SJCRH30 (cell line): ENCODE measurements at regions not wholly inside any gene's neighbourhood (a gene's known extent, or its start where the extent isn't known, plus 50 kb on each side); places are given as distances from the start of the nearest gene placed in this dataset.

ENCODE experiments used
- DNase-seq, 2 experiments: peaks; one replicate each; pipeline ENCODE4 v3.0.0-alpha.2; 2015 to 2020
- H3K27ac ChIP-seq: fragments of 250-450 bp; sonication (Bioruptor Pico); 2 replicates; pipeline ENCODE4 v1.5.1; 2020; ENCODE audit warnings: mild to moderate bottlenecking, moderate library complexity
- H3K27me3 ChIP-seq: fragments of 250-450 bp; sonication (Bioruptor Pico); 2 replicates; pipeline ENCODE4 v1.5.1; 2020; ENCODE audit warnings: mild to moderate bottlenecking, moderate library complexity
- H3K36me3 ChIP-seq: fragments of 250-450 bp; sonication (Bioruptor Pico); 2 replicates; pipeline ENCODE4 v1.5.1; 2020; ENCODE audit warnings: mild to moderate bottlenecking, moderate library complexity
- H3K4me1 ChIP-seq: fragments of 250-450 bp; sonication (Bioruptor Pico); 2 replicates; pipeline ENCODE4 v1.5.1; 2020; ENCODE audit warnings: mild to moderate bottlenecking, moderate library complexity
- H3K4me3 ChIP-seq: fragments of 250-450 bp; sonication (Bioruptor Pico); 2 replicates; pipeline ENCODE4 v1.5.1; 2020; ENCODE audit warnings: mild to moderate bottlenecking, moderate library complexity
- H3K9me3 ChIP-seq: fragments of 250-450 bp; sonication (Bioruptor Pico); replicated peaks from 2 replicates; pipeline ENCODE4 v1.5.1; 2020; ENCODE audit warnings: mild to moderate bottlenecking, moderate library complexity

DNA sequence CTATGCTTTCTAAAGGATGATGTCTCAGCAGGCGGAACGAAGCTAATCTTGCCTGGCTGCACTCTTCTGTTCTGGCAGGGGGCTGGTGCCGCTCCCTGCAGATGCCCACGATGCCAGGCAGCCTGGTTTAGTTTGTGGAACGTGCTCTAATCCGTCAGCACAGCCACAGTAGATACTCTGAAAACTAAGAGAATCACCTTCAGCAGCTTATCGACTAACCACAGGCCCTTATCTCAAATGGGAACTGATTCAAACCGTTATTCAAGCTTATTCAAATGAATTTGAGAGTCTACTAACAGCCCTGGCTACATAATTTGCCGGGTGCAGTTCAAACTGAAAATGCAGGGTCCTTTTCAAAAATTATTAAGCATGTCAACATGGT, 246.6 kb upstream of the ANKRD55 start:
- DNase-seq: no peak
- no peak overlapping the region for H3K4me3 ChIP-seq
- H3K27ac ChIP-seq: no peak overlapping the region

DNA sequence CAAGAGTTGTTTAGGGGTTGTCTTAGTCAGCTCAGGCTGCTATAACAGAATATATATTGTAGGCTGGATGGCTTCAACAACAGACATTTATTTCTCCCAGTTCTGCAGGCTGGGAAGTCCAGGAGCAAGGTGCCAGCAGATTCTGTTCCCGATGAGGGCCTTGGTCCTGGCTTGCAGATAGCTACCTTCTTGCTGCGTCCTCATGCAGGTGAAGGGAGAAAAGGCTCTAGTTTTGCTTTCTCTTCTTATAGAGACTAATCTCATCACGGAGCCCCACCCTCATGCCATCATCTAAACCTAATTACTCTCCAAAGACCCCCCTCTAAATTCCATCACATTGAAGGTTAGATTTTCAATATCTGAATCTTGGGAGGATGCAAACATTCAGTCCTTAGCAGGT, 246.0 kb upstream of the ANKRD55 start:
- Histone ChIP-seq H3K4me3 (no peak overlapping the region), H3K27me3 (no peaks in the 10 kb centered on the region), H3K9me3 (no peaks in the 10 kb centered on the region), H3K27ac (no peak overlapping the region), H3K36me3 (no peaks in the 10 kb centered on the region), H3K4me1 (0 out of 2 replicates have a peak, but pooled peaks cover 3% of the 10 kb centered on the region)
- no peak for DNase-seq

More for the DNA sequence above, 246.6 kb upstream of the ANKRD55 start:
- Histone ChIP-seq H3K36me3 (no peaks in the 10 kb centered on the region), H3K27me3 (no peaks in the 10 kb centered on the region), H3K4me1 (0 out of 2 replicates have a peak, but pooled peaks cover 3% of the 10 kb centered on the region), H3K9me3 (no peaks in the 10 kb centered on the region)

DNA sequence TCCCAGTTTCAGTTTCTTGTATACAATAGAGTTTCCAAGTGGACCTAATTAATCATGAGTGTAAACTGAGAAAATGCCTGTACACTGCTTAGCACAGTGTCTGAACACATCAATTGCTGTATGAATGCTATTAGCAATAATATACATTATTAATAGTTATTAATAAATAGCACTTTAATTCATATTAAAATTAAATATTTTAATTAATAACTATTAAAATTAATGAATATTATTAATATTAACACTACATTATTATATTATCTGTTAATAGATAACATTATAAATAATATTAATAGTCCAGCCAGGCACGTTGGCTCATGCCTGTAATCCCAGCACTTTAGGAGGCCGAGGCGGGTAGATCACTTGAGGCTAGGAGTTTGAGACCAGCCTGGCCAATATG, 244.9 kb upstream of the ANKRD55 start:
- no peak for DNase-seq
- H3K36me3 ChIP-seq: no peaks in the 10 kb centered on the region
- no peaks in the 10 kb centered on the region for H3K27me3 ChIP-seq
- H3K27ac ChIP-seq: no peak overlapping the region
- 0 out of 2 replicates have a peak, but pooled peaks cover 3% of the 10 kb centered on the region for H3K4me1 ChIP-seq
- no peaks in the 10 kb centered on the region for H3K9me3 ChIP-seq
- H3K4me3 ChIP-seq: no peak overlapping the region

DNA sequence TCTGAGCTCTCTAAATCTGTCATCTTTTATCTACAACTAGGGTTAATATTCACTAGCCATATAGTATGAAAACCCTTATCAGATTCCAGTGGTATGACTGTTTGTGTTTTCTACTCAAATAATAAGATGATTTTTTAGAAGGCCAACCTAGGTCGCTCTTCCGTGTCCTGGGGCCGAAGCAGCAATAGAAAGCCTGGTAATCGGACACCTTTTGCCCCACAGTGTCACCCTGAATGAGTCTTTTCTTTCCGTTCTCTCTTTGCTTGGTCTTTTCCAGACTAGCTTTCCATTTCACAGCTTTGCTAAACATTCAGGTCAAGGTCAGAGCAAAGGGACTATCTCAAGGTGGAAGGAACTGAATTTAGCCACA, 243.3 kb upstream of the ANKRD55 start:
- Histone ChIP-seq H3K4me1 (0 out of 2 replicates have a peak, but pooled peaks cover 3% of the 10 kb centered on the region), H3K36me3 (no peaks in the 10 kb centered on the region), H3K27me3 (no peaks in the 10 kb centered on the region), H3K27ac (no peak overlapping the region), H3K4me3 (no peak overlapping the region), H3K9me3 (no peaks in the 10 kb centered on the region)
- no peak for DNase-seq

DNA sequence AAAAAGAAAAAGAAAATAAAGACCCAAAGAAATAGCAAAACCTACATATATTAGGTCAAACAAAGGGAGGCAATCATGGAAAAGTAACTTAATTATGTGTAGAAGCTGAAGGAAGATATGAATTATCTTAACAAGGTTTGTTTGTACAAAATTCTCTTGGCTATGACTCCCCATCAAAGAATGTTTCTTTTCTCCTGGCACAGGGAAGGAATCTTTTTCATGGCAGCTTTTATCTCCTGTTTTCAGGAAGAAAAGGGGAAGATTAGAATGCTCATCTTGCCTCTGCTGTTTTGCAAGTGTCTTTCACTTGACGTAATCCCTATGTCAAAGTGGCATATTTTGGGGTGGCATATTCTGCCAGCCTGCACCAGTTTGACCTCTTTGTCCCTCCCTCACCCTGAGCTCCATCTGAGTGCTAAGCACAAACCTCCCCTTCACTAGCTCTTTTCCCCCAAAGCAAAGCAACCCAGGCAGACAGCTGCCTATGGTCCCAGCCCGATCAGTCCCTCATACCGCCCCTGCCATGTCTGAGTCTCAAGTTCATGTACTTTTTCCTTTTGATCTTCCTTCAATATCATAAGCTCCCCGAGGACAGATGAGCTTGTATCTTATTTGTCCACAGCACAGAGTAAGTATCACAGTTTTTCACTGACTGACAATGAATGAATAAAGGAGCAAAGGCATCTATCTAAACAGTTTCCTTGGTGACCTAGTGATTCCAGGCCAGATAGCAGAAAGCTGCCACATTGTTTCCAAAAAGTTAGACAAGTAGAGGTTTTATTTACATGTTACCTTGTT, 242.8 kb upstream of the ANKRD55 start:
- no peaks in the 10 kb centered on the region for H3K27me3 ChIP-seq
- H3K27ac ChIP-seq: no peak overlapping the region
- no peak for DNase-seq
- H3K4me1 ChIP-seq: 0 out of 2 replicates have a peak, but pooled peaks cover 3% of the 10 kb centered on the region
- no peak overlapping the region for H3K4me3 ChIP-seq
- no peaks in the 10 kb centered on the region for H3K36me3 ChIP-seq
- no peaks in the 10 kb centered on the region for H3K9me3 ChIP-seq

DNA sequence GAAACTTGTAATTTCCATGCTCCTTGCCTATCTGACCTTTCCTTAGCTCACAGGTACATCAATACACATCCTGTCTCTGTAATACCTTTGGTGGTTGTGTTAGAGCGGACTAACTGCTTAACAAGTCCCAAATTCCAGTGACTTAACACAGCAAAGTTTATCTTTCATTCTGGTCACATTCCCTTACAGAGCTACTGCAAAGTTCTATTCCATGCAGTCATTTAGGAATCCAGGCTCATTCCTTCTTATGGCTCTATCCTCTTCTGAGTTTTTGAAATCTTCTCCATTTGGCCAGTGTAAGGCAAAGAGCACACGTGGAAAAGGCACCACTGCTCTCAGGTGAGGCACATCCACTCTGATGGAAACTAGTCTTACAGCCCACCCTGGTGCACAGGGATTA, 238.6 kb upstream of the ANKRD55 start:
- Histone ChIP-seq H3K4me3 (no peak overlapping the region), H3K27me3 (no peaks in the 10 kb centered on the region), H3K9me3 (no peaks in the 10 kb centered on the region), H3K4me1 (no peaks in the 10 kb centered on the region), H3K36me3 (no peaks in the 10 kb centered on the region), H3K27ac (no peak overlapping the region)
- no peak for DNase-seq

DNA sequence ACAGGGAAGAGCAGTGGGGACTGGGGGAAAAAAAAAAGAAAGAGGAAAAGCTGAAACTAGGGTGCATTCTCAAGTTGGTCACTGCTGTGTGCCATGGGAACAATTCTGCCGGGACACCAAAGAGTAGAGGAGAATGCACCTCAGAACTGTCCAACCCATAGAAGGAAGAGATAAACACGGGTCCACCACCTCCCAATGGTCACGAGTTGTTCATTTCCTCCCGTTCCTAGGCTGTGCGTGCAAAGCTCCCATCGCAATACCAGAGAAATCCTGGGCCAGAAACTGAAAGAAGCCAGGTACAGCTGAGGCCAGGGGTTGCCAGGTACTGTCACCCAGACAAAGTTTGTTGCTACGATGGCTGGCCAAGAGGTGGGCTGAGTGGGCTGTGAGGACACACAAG, 236.9 kb upstream of the ANKRD55 start:
- no peak overlapping the region for H3K27ac ChIP-seq
- no peaks in the 10 kb centered on the region for H3K36me3 ChIP-seq
- DNase-seq: no peak
- no peaks in the 10 kb centered on the region for H3K27me3 ChIP-seq
- no peaks in the 10 kb centered on the region for H3K4me1 ChIP-seq
- H3K9me3 ChIP-seq: no peaks in the 10 kb centered on the region
- H3K4me3 ChIP-seq: no peak overlapping the region

DNA sequence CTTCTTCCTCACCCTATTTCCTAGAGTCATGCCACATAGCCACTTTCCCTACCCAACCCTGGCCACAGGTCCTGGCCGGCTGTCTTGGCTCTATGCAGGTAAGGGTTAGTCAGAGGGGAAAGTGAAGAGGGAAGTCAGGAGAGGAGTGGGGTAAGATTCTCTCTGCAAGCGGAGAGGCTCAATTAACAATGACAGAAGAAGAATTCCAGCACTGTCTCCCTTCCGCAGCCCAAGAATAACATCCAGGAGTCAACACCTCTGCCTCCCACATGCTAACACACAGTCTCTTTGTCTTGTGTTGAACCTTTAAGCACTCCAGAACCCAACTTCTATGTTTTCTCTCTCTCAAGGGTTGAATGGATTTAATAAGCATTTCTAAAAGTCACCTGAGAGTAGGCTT, 235.1 kb upstream of the ANKRD55 start:
- H3K27me3 ChIP-seq: no peaks in the 10 kb centered on the region
- no peak overlapping the region for H3K27ac ChIP-seq
- no peak overlapping the region for H3K4me3 ChIP-seq
- no peaks in the 10 kb centered on the region for H3K36me3 ChIP-seq
- H3K9me3 ChIP-seq: no peaks in the 10 kb centered on the region
- H3K4me1 ChIP-seq: no peaks in the 10 kb centered on the region
- no peak for DNase-seq

DNA sequence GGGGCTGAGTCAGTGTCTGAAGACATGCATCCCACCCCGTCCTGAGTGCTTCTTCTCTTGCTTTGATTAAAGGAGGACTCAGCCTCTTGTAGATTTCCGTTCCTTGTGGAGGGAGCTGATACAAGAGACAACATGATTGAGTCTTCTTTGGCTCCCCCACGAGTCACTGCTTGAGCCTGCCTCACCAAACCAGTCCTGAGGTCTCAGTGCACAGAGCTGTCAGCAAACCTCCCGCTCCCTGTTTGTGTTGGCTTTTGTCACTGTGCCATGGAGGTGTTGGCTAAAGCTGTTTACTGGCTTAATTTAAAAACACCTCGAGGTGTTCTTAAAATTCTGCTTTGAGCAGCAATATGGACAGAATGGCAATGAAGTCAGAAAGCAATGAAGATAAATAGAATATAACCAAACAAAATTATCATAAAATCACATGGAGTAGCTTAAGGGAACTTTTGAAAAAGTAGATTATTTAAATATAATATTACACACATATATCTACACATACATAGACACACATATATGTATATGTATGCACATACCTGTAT, 234.1 kb upstream of the ANKRD55 start:
- no peaks in the 10 kb centered on the region for H3K4me1 ChIP-seq
- H3K27me3 ChIP-seq: no peaks in the 10 kb centered on the region
- H3K36me3 ChIP-seq: no peaks in the 10 kb centered on the region
- H3K27ac ChIP-seq: no peak overlapping the region
- H3K9me3 ChIP-seq: no peaks in the 10 kb centered on the region
- DNase-seq: no peak
- no peak overlapping the region for H3K4me3 ChIP-seq

DNA sequence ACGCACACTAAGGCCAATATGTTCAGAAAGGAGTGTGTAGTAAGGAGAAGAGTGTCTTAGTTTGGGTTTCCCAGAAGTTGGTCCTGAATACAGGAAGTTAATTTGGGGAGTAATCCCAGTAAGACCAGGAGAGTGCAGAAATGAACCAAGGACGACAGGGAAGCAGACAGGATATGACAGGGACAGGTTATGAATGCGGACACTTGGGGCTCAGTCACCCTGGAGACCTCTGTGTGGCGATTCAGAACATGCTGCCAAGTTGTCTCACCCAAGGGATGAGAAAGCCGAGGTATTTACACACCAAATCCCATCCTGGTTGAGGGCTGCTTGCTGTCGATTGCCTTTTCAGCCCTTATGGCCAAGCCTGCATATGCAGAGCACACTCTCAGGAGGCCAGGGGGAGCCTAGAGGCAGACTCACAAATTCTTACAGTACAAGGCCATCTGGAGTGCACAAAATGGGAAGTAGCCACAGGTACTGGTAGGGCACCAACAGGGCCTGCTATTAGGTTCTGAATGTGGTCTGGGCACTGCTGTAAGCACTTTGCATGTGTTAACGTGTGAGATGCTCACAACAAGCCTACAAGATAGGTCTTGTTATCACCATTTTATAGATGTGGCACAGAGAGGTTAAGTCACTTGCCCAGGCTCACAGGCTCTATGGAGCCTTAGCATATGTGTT, 233.1 kb upstream of the ANKRD55 start:
- Histone ChIP-seq H3K9me3 (no peaks in the 10 kb centered on the region), H3K27me3 (no peaks in the 10 kb centered on the region), H3K4me3 (no peak overlapping the region), H3K27ac (no peak overlapping the region), H3K4me1 (no peaks in the 10 kb centered on the region), H3K36me3 (no peaks in the 10 kb centered on the region)
- DNase-seq: no peak

DNA sequence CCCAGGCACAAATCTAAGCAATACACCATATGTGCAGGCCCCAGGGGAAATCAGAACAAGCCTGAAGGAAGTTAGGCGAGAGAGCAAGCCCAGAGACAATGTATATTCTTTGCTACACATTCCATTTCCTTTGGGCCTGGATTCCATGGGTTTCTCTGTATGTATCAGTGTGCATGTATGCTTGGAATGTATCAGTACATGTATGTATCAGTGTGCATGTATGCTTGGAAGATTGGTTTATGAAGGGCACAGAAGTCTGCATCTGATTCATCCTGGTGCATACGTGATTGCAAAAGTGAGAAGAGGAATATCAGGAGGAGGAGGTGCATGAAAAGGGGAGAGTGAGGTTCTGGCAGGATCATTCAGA, 232.6 kb upstream of the ANKRD55 start:
- DNase-seq: no peak
- Histone ChIP-seq H3K36me3 (no peaks in the 10 kb centered on the region), H3K9me3 (no peaks in the 10 kb centered on the region), H3K27me3 (no peaks in the 10 kb centered on the region), H3K4me1 (no peaks in the 10 kb centered on the region), H3K27ac (no peak overlapping the region), H3K4me3 (no peak overlapping the region)

DNA sequence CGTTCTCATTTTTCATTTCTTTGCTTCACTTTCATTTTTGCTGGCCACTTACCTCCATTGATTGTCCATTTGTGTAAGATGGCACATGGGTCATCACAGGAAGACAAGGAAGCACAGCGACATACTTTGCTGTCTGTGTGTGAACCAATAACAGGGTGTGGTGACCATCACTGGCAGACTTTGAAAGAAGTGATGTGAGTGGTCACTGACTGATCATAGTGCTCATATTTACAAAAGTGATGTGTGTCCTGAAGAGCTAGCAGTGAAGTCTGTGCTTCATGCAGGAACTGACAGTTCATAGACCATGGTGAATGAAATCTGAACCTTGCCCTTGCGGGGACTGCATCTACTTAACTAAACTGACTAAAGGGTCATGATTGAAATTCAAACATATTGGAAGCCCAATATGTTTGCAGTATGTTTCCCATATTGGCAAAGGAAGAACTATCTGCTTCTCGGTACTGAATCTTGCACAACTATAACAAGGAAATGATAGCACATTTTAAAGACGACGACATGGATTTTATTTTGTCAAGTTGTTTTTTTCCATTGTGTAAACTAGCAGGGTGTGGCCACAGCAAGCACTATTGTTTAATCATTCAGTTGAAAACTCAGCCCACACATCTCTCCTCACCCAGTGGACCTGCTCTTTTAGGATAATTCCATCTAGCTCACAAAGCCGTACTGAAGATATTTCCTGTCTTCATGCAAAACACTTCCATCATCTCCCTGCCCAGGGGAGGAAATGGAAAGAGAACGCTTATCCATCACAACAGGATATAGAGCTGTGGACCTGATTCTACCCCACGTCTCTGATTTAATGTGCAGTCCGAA, 232.0 kb upstream of the ANKRD55 start:
- no peak for DNase-seq
- Histone ChIP-seq H3K27ac (no peak overlapping the region), H3K4me1 (no peaks in the 10 kb centered on the region), H3K36me3 (no peaks in the 10 kb centered on the region), H3K9me3 (no peaks in the 10 kb centered on the region), H3K27me3 (no peaks in the 10 kb centered on the region), H3K4me3 (no peak overlapping the region)

DNA sequence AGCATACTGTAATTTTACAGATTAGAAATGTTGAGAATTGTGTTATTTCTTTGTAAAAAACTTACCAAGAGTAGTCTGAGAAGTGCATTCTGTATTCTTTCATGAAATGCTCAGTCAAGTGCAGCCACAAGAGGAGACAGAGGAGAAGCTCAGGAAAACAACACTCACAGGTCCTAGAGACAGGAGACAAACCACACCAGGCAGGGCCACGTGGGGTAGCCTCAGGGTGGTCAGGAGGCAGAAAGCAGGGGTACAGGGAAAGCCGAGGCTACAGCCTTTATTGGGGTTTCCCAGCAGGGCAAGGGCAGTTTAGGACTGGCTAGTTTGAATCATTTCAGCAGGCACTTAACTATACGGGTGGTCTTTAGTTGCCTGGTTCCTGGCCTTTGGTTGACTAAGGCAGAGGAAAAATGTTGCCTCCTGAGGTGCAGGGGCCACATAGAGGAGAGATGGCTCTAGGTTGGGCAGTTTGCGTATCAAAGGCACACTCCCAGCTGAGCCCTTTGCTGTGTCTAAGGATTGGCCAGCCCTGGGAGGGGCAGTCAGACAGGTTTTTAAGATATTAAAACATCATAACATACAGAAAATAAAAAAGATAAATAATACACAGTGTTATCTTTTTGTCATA, 230.9 kb upstream of the ANKRD55 start:
- Histone ChIP-seq H3K27me3 (no peaks in the 10 kb centered on the region), H3K36me3 (no peaks in the 10 kb centered on the region), H3K9me3 (no peaks in the 10 kb centered on the region), H3K27ac (no peak overlapping the region), H3K4me1 (no peaks in the 10 kb centered on the region), H3K4me3 (no peak overlapping the region)
- DNase-seq: no peak

DNA sequence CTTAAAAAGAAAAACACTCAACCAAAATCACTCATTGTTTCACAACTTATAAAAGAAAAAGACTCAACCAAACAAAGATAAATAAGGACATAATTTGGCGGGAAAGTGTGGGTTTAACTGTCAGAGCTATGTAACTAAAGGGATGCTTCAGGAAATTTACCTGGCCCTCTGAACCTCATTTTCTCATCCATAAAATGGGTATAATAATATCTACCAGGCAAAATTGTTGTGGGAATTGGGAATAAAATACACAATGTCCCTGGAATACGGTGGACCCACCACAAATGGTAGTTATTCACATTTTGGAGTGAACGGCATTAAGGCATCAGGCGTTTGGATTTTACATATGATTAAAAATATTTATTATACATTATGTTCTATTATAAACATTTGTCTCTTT, 228.5 kb upstream of the ANKRD55 start:
- Histone ChIP-seq H3K4me3 (no peak overlapping the region), H3K4me1 (no peaks in the 10 kb centered on the region), H3K36me3 (no peaks in the 10 kb centered on the region), H3K27me3 (no peaks in the 10 kb centered on the region), H3K27ac (no peak overlapping the region), H3K9me3 (no peaks in the 10 kb centered on the region)
- DNase-seq: no peak
